ENCODE measurements at regions not wholly inside any gene's neighbourhood (a gene's known extent, or its start where the extent isn't known, plus 50 kb on each side); places are given as distances from the start of the nearest gene placed in this dataset.

GRCh38 chr7:38112075-38112474 is 66.0 kb upstream of the STARD3NL start:
- peaks cover 40% of the 10 kb centered on the region for H3K27me3 Mint-ChIP-seq (ENCODE audit: unreplicated experiment)
- no TSS peak for BruUV-seq (replicated peaks)
- intact Hi-C loops (cut with micrococcal nuclease; ENCODE audit: unreplicated experiment), result no loop called here
- no peaks in the 10 kb centered on the region for H3K4me1 Mint-ChIP-seq (ENCODE audit: low read depth, unreplicated experiment)
- no peak overlapping the region for H3K27ac Mint-ChIP-seq (ENCODE audit: unreplicated experiment)
- H3K36me3 Mint-ChIP-seq (ENCODE audit: insufficient read depth, unreplicated experiment), result no peaks in the 10 kb centered on the region
- no peaks in the 10 kb centered on the region for H3K9me3 Mint-ChIP-seq (ENCODE audit: low read depth, unreplicated experiment)
- DNase-seq, result no peak
- no peak overlapping the region for H3K4me3 Mint-ChIP-seq (ENCODE audit: low read depth, unreplicated experiment)
- CTCF ChIA-PET, result interaction anchor here (0.6 to 0.7 kb wide), 3 partner anchors 103 to 725 kb away, joined by 3 read pairs; no protein-coding TSS in a partner anchor
- no peak for TF ChIP-seq CTCF (IDR thresholded peaks at IDR 0.05; ENCODE audit: unreplicated experiment)

- no TSS peak for BruUV-seq (replicated peaks)
- Mint-ChIP-seq H3K36me3 (ENCODE audit: insufficient read depth, unreplicated experiment) (no peaks in the 10 kb centered on the region), H3K27ac (ENCODE audit: unreplicated experiment) (no peak overlapping the region), H3K4me3 (ENCODE audit: low read depth, unreplicated experiment) (no peak overlapping the region), H3K27me3 (ENCODE audit: unreplicated experiment) (peaks cover 38% of the 10 kb centered on the region), H3K4me1 (ENCODE audit: low read depth, unreplicated experiment) (no peaks in the 10 kb centered on the region), H3K9me3 (ENCODE audit: low read depth, unreplicated experiment) (peaks cover 3% of the 10 kb centered on the region)
- DNase-seq, result no peak
- intact Hi-C loops (cut with micrococcal nuclease; ENCODE audit: unreplicated experiment), result no loop called here
- no peak for TF ChIP-seq CTCF (IDR thresholded peaks at IDR 0.05; ENCODE audit: unreplicated experiment)
- CTCF ChIA-PET, result no interaction called here
Observed at GRCh38 chr7:38120076-38120475, 58.0 kb upstream of the STARD3NL start.

GRCh38 chr7:38122501-38122900 is 55.5 kb upstream of the STARD3NL start:
- H3K36me3 Mint-ChIP-seq (ENCODE audit: insufficient read depth, unreplicated experiment), result no peaks in the 10 kb centered on the region
- intact Hi-C loops (cut with micrococcal nuclease; ENCODE audit: unreplicated experiment), result no loop called here
- no peak for DNase-seq
- H3K4me1 Mint-ChIP-seq (ENCODE audit: low read depth, unreplicated experiment), result no peaks in the 10 kb centered on the region
- BruUV-seq (replicated peaks), result no TSS peak
- H3K27me3 Mint-ChIP-seq (ENCODE audit: unreplicated experiment), result peaks cover 15% of the 10 kb centered on the region
- H3K9me3 Mint-ChIP-seq (ENCODE audit: low read depth, unreplicated experiment), result peaks cover 3% of the 10 kb centered on the region
- H3K4me3 Mint-ChIP-seq (ENCODE audit: low read depth, unreplicated experiment), result no peak overlapping the region
- H3K27ac Mint-ChIP-seq (ENCODE audit: unreplicated experiment), result no peak overlapping the region
- CTCF ChIA-PET, result no interaction called here
- no peak for TF ChIP-seq CTCF (IDR thresholded peaks at IDR 0.05; ENCODE audit: unreplicated experiment)

- no peaks in the 10 kb centered on the region for H3K4me1 Mint-ChIP-seq (ENCODE audit: low read depth, unreplicated experiment)
- H3K36me3 Mint-ChIP-seq (ENCODE audit: insufficient read depth, unreplicated experiment), result no peaks in the 10 kb centered on the region
- H3K27ac Mint-ChIP-seq (ENCODE audit: unreplicated experiment), result no peak overlapping the region
- DNase-seq, result no peak
- CTCF ChIA-PET, result no interaction called here
- BruUV-seq (replicated peaks), result no TSS peak
- peaks cover 3% of the 10 kb centered on the region for H3K9me3 Mint-ChIP-seq (ENCODE audit: low read depth, unreplicated experiment)
- H3K27me3 Mint-ChIP-seq (ENCODE audit: unreplicated experiment), result peaks cover 5% of the 10 kb centered on the region
- no peak for TF ChIP-seq CTCF (IDR thresholded peaks at IDR 0.05; ENCODE audit: unreplicated experiment)
- no peak overlapping the region for H3K4me3 Mint-ChIP-seq (ENCODE audit: low read depth, unreplicated experiment)
- intact Hi-C loops (cut with micrococcal nuclease; ENCODE audit: unreplicated experiment), result no loop called here
Observed at GRCh38 chr7:38123494-38123893, 54.6 kb upstream of the STARD3NL start.

All from Calu3 (cell line).